CD14-positive monocyte (primary cell): ENCODE measurements at regions not wholly inside any gene's neighbourhood (a gene's known extent, or its start where the extent isn't known, plus 50 kb on each side); places are given as distances from the start of the nearest gene placed in this dataset.

Experiments
- DNase-seq, 3 donors: peaks; one replicate each; pipeline ENCODE4 v3.0.0-alpha.2; 2011 to 2022
- H2AFZ ChIP-seq: 2 replicates; pipeline ENCODE4 v1.6.0; 2012; ENCODE audit warnings: mild to moderate bottlenecking, low read depth, low read length, inconsistent platforms; ENCODE audit not compliant: insufficient read depth, poor library complexity, severe bottlenecking
- H3K27ac ChIP-seq, 2 donors: 1 replicate in 1 of 2; 2 replicates in 1 of 2; pipeline ENCODE4 v1.5.1; 2012 to 2013; ENCODE audit warnings: low read length in 2 of 2, control low read depth in 1 of 2, inconsistent platforms in 1 of 2, low read depth in 1 of 2, mild to moderate bottlenecking in 1 of 2
- H3K27me3 ChIP-seq, 2 donors: one replicate each; pipeline versions ENCODE4 v1.6.0 to v1.6.1; 2011 to 2013; ENCODE audit warnings: low read length in 2 of 2; ENCODE audit not compliant: control insufficient read depth in 2 of 2, insufficient read depth in 2 of 2
- H3K36me3 ChIP-seq, 2 donors: replicated peaks in 1 of 2; 1 replicate in 1 of 2; 2 replicates in 1 of 2; pipeline versions ENCODE4 v1.5.1 to v1.6.1; 2012 to 2013; ENCODE audit warnings: low read length in 2 of 2, control low read depth in 1 of 2, inconsistent platforms in 1 of 2, mild to moderate bottlenecking in 1 of 2; ENCODE audit not compliant: insufficient read depth in 2 of 2, control insufficient read depth in 1 of 2
- H3K4me1 ChIP-seq, 2 donors: 1 replicate in 1 of 2; 2 replicates in 1 of 2; pipeline versions ENCODE4 v1.5.1 to v1.6.1; 2012 to 2013; ENCODE audit warnings: low read length in 2 of 2, control low read depth in 1 of 2, inconsistent platforms in 1 of 2, mild to moderate bottlenecking in 1 of 2, moderate library complexity in 1 of 2; ENCODE audit not compliant: insufficient read depth in 2 of 2, control insufficient read depth in 1 of 2
- H3K4me2 ChIP-seq: replicated peaks from 2 replicates; pipeline ENCODE3; 2012; ENCODE audit warnings: low read length, moderate library complexity, mild to moderate bottlenecking; ENCODE audit not compliant: poor library complexity, severe bottlenecking; ENCODE audit errors: extremely low read depth
- H3K4me3 ChIP-seq, 3 experiments: fragments of 200-600 bp in 1 of 3; sonication (generic) in 1 of 3; replicated peaks in 1 of 3; 1 replicate in 2 of 3; 2 replicates in 1 of 3; pipeline ENCODE4 v1.5.1; 2011 to 2013; ENCODE audit warnings: low read length in 3 of 3, mild to moderate bottlenecking in 3 of 3, control low read depth in 2 of 3, low read depth in 2 of 3, inconsistent platforms in 1 of 3, moderate library complexity in 1 of 3
- H3K79me2 ChIP-seq: 2 replicates; pipeline ENCODE4 v1.6.0; 2012; ENCODE audit warnings: mild to moderate bottlenecking, control low read depth, inconsistent platforms, low read length, moderate library complexity; ENCODE audit not compliant: insufficient read depth
- H3K9ac ChIP-seq: 2 replicates; pipeline ENCODE4 v1.6.0; 2017; ENCODE audit warnings: low read length, mild to moderate bottlenecking; ENCODE audit not compliant: insufficient read depth, poor library complexity, severe bottlenecking
- H3K9me3 ChIP-seq, 2 donors: replicated peaks in 1 of 2; 1 replicate in 1 of 2; 2 replicates in 1 of 2; pipeline versions ENCODE4 v1.5.1 to v1.6.1; 2012 to 2013; ENCODE audit warnings: low read length in 2 of 2, control low read depth in 1 of 2; ENCODE audit not compliant: control insufficient read depth in 1 of 2, insufficient read depth in 1 of 2
- H4K20me1 ChIP-seq: 2 replicates; pipeline ENCODE4 v1.6.0; 2012; ENCODE audit warnings: mild to moderate bottlenecking, low read length, control low read depth, moderate library complexity; ENCODE audit not compliant: insufficient read depth
- H3K27ac Mint-ChIP-seq, 7 donors: one replicate each; pipeline ENCODE4 v1.8.0; 2020; ENCODE audit warnings: mild to moderate bottlenecking in 7 of 7, mixed read lengths in 7 of 7, moderate library complexity in 6 of 7, inconsistent platforms in 2 of 7
- H3K27me3 Mint-ChIP-seq, 3 donors: one replicate each; pipeline ENCODE4 v1.8.0; 2021 to 2022; ENCODE audit warnings: low read depth in 3 of 3, mild to moderate bottlenecking in 3 of 3, mixed read lengths in 3 of 3, moderate library complexity in 3 of 3, inconsistent platforms in 1 of 3
- H3K36me3 Mint-ChIP-seq, 2 donors: one replicate each; pipeline ENCODE4 v1.8.0; 2020; ENCODE audit warnings: mixed read lengths in 2 of 2, inconsistent platforms in 1 of 2, mild to moderate bottlenecking in 1 of 2
- H3K4me1 Mint-ChIP-seq: one replicate; pipeline ENCODE4 v1.8.0; 2020; ENCODE audit warnings: mild to moderate bottlenecking, mixed read lengths
- H3K4me3 Mint-ChIP-seq, 2 donors: one replicate each; pipeline ENCODE4 v1.8.0; 2020; ENCODE audit warnings: mild to moderate bottlenecking in 2 of 2, mixed read lengths in 2 of 2, moderate library complexity in 1 of 2
- H3K9me3 Mint-ChIP-seq, 7 donors: one replicate each; pipeline ENCODE4 v1.8.0; 2020 to 2022; ENCODE audit warnings: mixed read lengths in 7 of 7, mild to moderate bottlenecking in 6 of 7, moderate library complexity in 6 of 7, inconsistent platforms in 2 of 7
- CTCF ChIP-seq: fragments of 200-600 bp; IDR thresholded peaks from one replicate; pipeline ENCODE4 v1.8.0; 2022; ENCODE audit warnings: antibody characterized with exemption, mild to moderate bottlenecking
- WGBS: methylation state at CpG from one replicate; pipeline ENCODE4 v1.1.5; 2013; ENCODE audit warnings: missing lambda C conversion rate; ENCODE audit not compliant: insufficient coverage; 5-methylcytosine and 5-hydroxymethylcytosine counted together
- intact Hi-C, 2 donors: fragments of 100-400 bp; cut with micrococcal nuclease; formaldehyde crosslinking; loops; one replicate each; pipeline versions ENCODE4 v1.15.0 to v1.15.1; 2023

GRCh38 chr13:87538366-87539052 lies 132.7 kb upstream of the SLITRK5 start:
- intact Hi-C loops = no loop called here
- H3K36me3 Mint-ChIP-seq = no peaks in the 10 kb centered on the region
- Histone ChIP-seq H3K9ac (no peak overlapping the region), H4K20me1 (no peaks in the 10 kb centered on the region), H3K79me2 (no peaks in the 10 kb centered on the region), H3K27me3 (no peaks in the 10 kb centered on the region), H3K27ac (no peak overlapping the region), H2AFZ (no peak overlapping the region), H3K4me2 (no peak overlapping the region), H3K4me3 (no peak overlapping the region), H3K36me3 (no peaks in the 10 kb centered on the region), H3K9me3 (peaks cover 3 to 16% of the 10 kb centered on the region in 2 donors), H3K4me1 (no peaks in the 10 kb centered on the region)
- H3K4me1 Mint-ChIP-seq = no peaks in the 10 kb centered on the region
- H3K4me3 Mint-ChIP-seq = no peak overlapping the region
- H3K9me3 Mint-ChIP-seq = peaks cover 2 to 8% (median 3%) of the 10 kb centered on the region in 7 donors
- DNase-seq = no peak
- TF ChIP-seq CTCF = no peak
- no peaks in the 10 kb centered on the region for H3K27me3 Mint-ChIP-seq
- no peak overlapping the region for H3K27ac Mint-ChIP-seq

GRCh38 chr13:87553142-87553541 lies 118.0 kb upstream of the SLITRK5 start:
- Histone ChIP-seq H3K9me3 (no peaks in the 10 kb centered on the region), H3K9ac (no peak overlapping the region), H3K27ac (no peak overlapping the region), H3K4me2 (no peak overlapping the region), H3K36me3 (no peaks in the 10 kb centered on the region), H3K4me1 (no peaks in the 10 kb centered on the region), H4K20me1 (no peaks in the 10 kb centered on the region), H3K27me3 (no peaks in the 10 kb centered on the region), H3K4me3 (no peak overlapping the region), H2AFZ (no peak overlapping the region), H3K79me2 (no peaks in the 10 kb centered on the region)
- Mint-ChIP-seq H3K4me3 (no peak overlapping the region), H3K27me3 (peaks cover 0 to 2% (median 0%) of the 10 kb centered on the region in 3 donors), H3K4me1 (no peaks in the 10 kb centered on the region), H3K9me3 (peaks cover 0 to 4% (median 2%) of the 10 kb centered on the region in 7 donors), H3K27ac (no peak overlapping the region), H3K36me3 (no peaks in the 10 kb centered on the region)
- no CpG with 5 or more reads among the region's 3 CpGs for WGBS
- intact Hi-C loops = no loop called here
- DNase-seq = no peak
- no peak for TF ChIP-seq CTCF
